Activated T-cell treated with anti-CD3 and anti-CD28 coated beads, Interleukin-2, amount 50 U/mL, for 72 hours (primary cell): ENCODE measurements at regions not wholly inside any gene's neighbourhood (a gene's known extent, or its start where the extent isn't known, plus 50 kb on each side); places are given as distances from the start of the nearest gene placed in this dataset.
"Not testable (repeated sequence)": the region's sequence is repeated elsewhere in the genome, so short reads cannot be mapped to it uniquely, and the experiment has no call there.

ENCODE experiments used
- ATAC-seq, 2 donors: fragments of 150-1000 bp; cut with Tn5 transposase; replicated peaks in 1 of 2; 2 replicates each; pipeline ENCODE4 v1.10.0; 2021; ENCODE audit warnings: moderate library complexity in 2 of 2, mild to moderate bottlenecking in 1 of 2
- DNase-seq, 2 donors: peaks; one replicate each; pipeline ENCODE4 v3.0.0; 2021 to 2022; ENCODE audit warnings: mixed read lengths in 1 of 2
- H3K27ac Mint-ChIP-seq: one replicate; pipeline ENCODE4 v1.8.0; 2022; ENCODE audit warnings: mild to moderate bottlenecking, moderate library complexity, mixed read lengths
- H3K27me3 Mint-ChIP-seq: one replicate; pipeline ENCODE4 v1.8.0; 2022; ENCODE audit warnings: low read depth, mixed read lengths
- H3K36me3 Mint-ChIP-seq, 2 donors: one replicate each; pipeline ENCODE4 v1.8.0; 2022; ENCODE audit warnings: mixed read lengths in 2 of 2, mild to moderate bottlenecking in 1 of 2; ENCODE audit not compliant: insufficient read depth in 2 of 2
- H3K4me1 Mint-ChIP-seq: one replicate; pipeline ENCODE4 v1.8.0; 2022; ENCODE audit warnings: low read depth, mixed read lengths
- H3K4me3 Mint-ChIP-seq, 2 donors: one replicate each; pipeline ENCODE4 v1.8.0; 2022; ENCODE audit warnings: mild to moderate bottlenecking in 2 of 2, mixed read lengths in 2 of 2, moderate library complexity in 2 of 2
- H3K9me3 Mint-ChIP-seq, 2 donors: one replicate each; pipeline ENCODE4 v1.8.0; 2022; ENCODE audit warnings: mixed read lengths in 2 of 2

DNA sequence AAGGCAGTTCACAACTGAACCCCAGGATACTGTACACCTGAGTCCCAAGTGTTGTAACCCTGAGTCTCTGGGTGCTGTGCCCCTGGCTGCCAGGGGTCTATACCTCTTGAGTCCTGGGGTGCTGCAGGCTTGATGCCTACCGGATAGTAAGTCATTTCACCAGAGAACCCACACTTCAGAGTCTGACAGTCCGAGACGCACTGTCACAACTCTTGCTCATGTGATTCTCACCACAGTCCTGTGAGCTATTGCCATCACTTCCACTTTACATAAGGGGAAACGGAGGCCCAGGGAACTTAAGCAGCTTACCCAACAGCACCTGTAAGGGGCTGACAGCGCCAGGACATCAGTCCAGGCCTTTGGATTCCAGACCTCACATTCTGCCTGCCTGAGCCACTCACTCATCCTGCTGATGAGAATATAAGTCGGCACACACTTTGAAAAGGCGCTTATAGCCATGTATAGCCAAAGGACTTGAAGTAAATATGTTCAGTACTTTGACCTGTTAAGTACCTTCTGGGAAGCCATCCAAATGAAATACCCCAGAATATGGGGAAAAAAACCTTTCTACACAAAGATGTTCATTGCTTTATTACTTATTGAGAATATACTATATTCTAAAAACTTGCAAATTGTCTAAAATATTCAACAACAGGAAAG is 180.7 kb upstream of the ID2 start:
- DNase-seq (no peak), ATAC-seq (no peak)
- Mint-ChIP-seq H3K9me3 (no peaks in the 10 kb centered on the region), H3K27me3 (peaks cover 6% of the 10 kb centered on the region), H3K27ac (no peak overlapping the region), H3K36me3 (no peaks in the 10 kb centered on the region), H3K4me3 (no peak overlapping the region), H3K4me1 (peaks cover 5% of the 10 kb centered on the region)

DNA sequence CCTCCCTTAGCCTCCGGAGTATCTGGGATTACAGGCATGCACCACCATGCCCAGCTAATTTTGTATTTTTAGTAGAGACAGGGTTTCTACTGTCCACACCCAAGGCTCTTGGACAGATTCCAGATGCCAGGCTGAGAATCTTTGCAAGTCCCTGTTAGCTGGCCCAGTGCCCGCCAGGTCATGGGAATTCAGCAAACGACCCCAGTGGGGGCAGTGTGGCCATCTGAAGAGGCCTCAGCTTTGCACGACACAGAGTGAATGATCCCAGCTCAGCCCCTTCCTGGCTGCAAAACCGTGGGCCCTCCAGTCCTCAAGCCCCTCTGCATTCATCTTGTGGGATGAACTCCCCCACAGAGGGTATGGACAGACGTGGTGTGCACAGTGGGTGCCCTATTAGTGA is 179.5 kb upstream of the ID2 start:
- no peaks in the 10 kb centered on the region for H3K36me3 Mint-ChIP-seq
- peaks cover 5% of the 10 kb centered on the region for H3K4me1 Mint-ChIP-seq
- ATAC-seq, result no peak
- no peaks in the 10 kb centered on the region for H3K9me3 Mint-ChIP-seq
- no peak overlapping the region for H3K4me3 Mint-ChIP-seq
- no peak overlapping the region for H3K27ac Mint-ChIP-seq
- no peak for DNase-seq
- no peaks in the 10 kb centered on the region for H3K27me3 Mint-ChIP-seq

DNA sequence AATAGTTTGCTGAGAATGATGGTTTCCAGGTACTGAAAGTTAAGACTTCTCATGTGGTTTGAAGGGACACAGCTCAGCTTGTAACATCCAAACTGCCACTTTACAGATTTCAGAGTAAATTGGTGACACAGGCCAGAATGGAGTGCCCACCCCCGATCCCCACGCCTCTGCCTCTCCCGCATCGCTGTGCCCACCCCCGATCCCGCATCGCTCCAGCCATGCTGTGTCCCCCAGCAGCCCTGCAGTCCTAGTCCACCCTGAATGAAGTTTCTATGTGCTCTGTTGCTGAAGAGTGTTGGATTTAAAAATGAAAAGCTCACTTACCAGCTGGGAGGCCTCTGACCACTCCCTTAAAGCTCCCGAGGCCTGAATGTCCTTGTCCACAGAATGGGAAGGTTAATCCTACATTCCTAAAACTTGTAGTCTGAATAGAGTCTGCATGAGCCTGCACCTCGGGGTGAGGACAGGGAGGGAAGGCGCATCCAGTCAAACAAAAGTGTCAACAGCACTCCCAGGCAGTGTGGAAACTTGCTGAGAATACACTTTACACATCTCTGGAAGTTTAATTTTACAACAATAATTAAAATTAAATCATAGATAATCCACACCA is 176.4 kb upstream of the ID2 start:
- H3K9me3 Mint-ChIP-seq, result peaks cover 2 to 7% of the 10 kb centered on the region in 2 donors
- H3K36me3 Mint-ChIP-seq, result peaks cover 6 to 13% of the 10 kb centered on the region in 2 donors
- H3K27ac Mint-ChIP-seq, result no peak overlapping the region
- no peak for DNase-seq
- no peaks in the 10 kb centered on the region for H3K27me3 Mint-ChIP-seq
- ATAC-seq, result no peak
- H3K4me1 Mint-ChIP-seq, result no peaks in the 10 kb centered on the region
- no peak overlapping the region for H3K4me3 Mint-ChIP-seq

DNA sequence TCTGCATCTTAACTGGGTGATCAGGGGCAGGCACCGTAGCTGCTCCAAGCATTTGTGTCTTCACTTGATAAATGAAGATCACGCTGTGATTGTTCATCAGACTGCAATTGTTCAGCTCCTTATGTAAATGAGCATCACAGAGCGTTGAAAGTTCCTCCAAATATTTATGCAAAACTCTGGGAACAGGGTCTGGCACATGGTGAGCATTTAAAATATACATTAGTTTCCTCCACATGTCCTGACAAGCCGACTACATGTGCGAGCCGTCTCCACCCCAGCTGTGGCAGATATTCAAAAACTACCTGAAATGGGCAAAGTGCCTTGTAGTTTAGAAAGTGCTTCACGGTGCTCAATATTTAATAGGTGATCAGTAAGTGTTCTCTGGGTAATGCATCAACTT is 175.1 kb upstream of the ID2 start:
- Mint-ChIP-seq H3K9me3 (peaks cover 2 to 9% of the 10 kb centered on the region in 2 donors), H3K4me3 (no peak overlapping the region), H3K27me3 (no peaks in the 10 kb centered on the region), H3K36me3 (peaks cover 6 to 19% of the 10 kb centered on the region in 2 donors), H3K27ac (no peak overlapping the region), H3K4me1 (peaks cover 3% of the 10 kb centered on the region)
- ATAC-seq (no peak), DNase-seq (no peak)

DNA sequence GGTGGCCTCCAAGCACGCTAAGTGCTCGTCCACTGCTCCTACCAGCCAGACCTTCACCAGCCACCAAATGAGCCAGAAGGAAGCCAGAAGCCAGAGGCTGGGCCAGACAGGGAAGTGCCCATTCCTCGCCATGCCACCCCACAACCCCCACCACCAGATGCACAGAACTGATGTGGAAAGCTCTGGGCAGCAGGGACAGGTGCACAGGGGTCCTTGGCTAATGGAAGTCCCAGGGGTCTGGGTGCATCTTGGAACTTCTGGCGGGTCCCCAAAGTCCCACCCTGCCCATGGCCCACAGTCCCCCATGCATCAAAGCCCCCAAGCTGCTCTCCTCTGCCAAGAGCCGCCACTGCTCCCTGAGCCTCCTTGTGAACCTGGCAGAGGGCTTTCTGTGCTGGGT is 173.1 kb upstream of the ID2 start:
- DNase-seq, result no peak
- Mint-ChIP-seq H3K36me3 (peaks cover 16 to 30% of the 10 kb centered on the region in 2 donors), H3K27ac (no peak overlapping the region), H3K4me1 (peaks cover 23% of the 10 kb centered on the region), H3K27me3 (no peaks in the 10 kb centered on the region), H3K4me3 (no peak overlapping the region), H3K9me3 (peaks cover 6 to 15% of the 10 kb centered on the region in 2 donors)
- ATAC-seq, result no peak

DNA sequence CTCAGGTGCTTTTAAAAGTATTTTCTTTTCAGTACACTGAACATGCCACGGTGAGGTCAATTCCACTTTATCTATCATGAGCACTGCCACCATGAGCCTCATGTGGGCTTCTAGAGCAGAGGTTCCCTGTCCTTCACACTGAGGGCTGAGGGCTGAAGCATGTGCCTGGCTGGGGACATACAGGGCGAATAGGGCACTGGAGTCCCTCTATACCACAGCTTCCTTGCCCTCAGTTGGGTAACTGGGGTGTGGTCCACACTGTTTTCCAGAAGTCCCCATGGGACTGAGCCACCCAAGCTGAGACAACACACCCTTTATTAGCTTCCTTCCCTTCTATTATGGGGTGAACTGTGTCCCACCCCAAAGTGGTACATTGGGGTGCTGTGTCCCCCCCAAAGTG is 172.2 kb upstream of the ID2 start:
- Mint-ChIP-seq H3K27ac (no peak overlapping the region), H3K9me3 (peaks cover 9 to 20% of the 10 kb centered on the region in 2 donors), H3K4me1 (peaks cover 32% of the 10 kb centered on the region), H3K36me3 (peaks cover 21 to 35% of the 10 kb centered on the region in 2 donors), H3K27me3 (no peaks in the 10 kb centered on the region), H3K4me3 (no peak overlapping the region)
- ATAC-seq (no peak), DNase-seq (no peak)

DNA sequence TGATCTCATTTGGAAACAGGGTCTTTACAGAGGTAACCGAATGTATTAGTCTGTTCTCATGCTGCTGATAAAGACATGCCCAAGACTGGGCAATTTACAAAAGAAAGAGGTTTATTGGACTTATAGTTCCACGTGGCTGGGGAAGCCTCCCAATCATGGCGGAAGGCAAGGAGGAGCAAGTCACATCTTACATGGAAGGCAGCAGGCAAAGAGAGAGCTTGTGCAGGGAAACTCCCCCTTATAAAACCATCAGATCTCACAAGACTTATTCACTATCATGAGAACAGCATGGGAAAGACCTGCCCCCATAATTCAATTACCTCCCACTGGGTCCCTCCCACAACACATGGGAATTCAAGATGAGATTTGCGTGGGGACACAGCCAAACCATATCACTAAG is 171.8 kb upstream of the ID2 start:
- H3K27ac Mint-ChIP-seq, H3K4me3 Mint-ChIP-seq: not testable (repeated sequence)
- H3K4me1 Mint-ChIP-seq, result peaks cover 36% of the 10 kb centered on the region

DNA sequence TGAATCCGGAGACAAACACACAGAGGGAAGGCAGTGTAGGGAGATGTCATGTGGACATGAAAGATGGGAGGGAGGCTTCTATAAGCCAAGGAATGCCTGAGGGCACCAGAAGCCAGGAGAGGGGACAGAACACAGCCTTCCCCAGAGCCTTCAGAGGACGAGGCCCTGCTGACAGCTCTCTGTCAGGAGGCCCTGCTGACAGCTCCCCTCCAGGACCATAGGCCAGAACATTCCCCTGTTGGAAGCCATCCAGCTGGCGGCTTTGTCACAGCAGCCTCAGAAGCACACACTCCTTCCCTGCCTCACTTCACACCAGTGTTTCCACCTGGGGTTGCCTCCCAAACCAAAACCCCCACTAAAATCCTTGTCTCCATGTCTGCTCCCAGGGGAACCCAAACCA is 171.3 kb upstream of the ID2 start:
- Mint-ChIP-seq H3K9me3 (peaks cover 9 to 21% of the 10 kb centered on the region in 2 donors), H3K4me1 (peaks cover 41% of the 10 kb centered on the region), H3K27ac (no peak overlapping the region), H3K27me3 (no peaks in the 10 kb centered on the region), H3K36me3 (peaks cover 21 to 37% of the 10 kb centered on the region in 2 donors), H3K4me3 (no peak overlapping the region)
- DNase-seq (no peak), ATAC-seq (no peak)

More for the DNA sequence above, 171.8 kb upstream of the ID2 start:
- peaks cover 21 to 37% of the 10 kb centered on the region in 2 donors for H3K36me3 Mint-ChIP-seq
- H3K9me3 Mint-ChIP-seq, result peaks cover 9 to 21% of the 10 kb centered on the region in 2 donors
- H3K27me3 Mint-ChIP-seq, DNase-seq, ATAC-seq: not testable (repeated sequence)

DNA sequence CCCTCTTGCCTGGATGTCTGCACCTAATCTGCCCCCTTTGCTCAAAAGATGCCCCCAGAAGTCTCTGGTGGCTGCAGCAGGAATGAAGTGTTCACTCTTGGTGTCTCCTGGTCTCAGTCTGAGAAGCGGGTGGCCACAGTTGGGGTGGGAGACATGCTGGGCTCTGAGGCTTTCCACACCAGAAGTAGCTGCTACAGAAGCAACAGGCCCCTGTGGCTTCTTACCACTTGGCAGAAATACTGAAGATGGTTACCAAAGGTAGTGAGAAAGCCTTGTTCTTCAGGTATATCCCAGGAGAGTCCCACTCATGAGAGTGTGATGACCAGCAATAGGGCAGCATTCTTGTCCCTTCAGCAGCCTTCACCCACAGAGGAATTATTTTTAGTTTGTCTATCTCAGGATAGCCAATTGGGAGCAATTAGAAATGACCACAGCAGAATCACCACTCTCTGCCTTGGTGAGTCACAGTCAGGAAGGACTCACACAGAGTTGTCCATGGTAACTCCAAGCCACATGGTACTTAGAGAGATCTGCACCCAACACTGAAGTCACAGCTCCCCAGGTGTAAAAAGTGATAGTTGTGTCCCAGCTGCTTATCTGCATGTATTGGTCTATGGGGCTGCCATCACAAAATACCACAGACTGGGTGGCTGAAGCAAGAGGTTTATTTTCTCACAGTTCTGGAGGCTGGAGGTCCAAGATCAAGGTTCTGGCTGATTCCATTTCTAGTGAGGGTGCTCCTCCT is 169.8 kb upstream of the ID2 start:
- no peak for ATAC-seq
- no peak overlapping the region for H3K4me3 Mint-ChIP-seq
- peaks cover 56% of the 10 kb centered on the region for H3K4me1 Mint-ChIP-seq
- no peak for DNase-seq
- peaks cover 21 to 37% of the 10 kb centered on the region in 2 donors for H3K36me3 Mint-ChIP-seq
- H3K27ac Mint-ChIP-seq, result no peak overlapping the region
- no peaks in the 10 kb centered on the region for H3K27me3 Mint-ChIP-seq
- H3K9me3 Mint-ChIP-seq, result peaks cover 9 to 21% of the 10 kb centered on the region in 2 donors

DNA sequence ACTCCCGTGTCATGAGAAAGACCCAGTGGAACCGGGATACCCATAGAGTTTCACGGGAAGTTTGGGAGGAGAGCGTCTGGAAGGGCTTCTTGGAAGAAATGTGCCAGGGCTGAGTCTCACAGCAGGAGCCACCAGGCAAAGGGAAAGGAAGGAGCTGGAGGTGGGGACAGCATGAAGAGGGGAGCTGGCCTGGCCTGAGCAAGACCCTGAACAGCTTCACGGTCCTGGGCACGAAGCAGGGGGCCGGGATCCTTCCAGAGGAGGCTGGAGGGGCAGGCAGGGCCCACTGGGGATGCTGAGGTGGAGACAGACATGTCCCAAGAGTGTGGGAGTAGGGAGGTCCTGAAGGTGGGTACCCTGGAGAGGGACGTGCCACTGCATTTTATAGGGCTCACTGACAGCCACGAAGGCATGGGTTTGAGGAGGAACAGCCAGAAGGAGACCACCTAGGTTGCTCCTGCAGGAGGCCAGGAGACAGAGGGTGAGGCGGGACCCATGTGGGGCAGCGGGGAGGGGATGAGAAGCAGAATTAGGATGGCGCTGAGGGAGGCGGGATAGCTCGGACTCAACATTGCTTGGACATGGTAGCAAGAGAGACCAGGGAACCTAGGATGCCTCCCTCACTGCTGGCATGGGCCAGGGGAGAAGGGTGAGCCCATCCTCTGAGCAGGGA is 168.1 kb upstream of the ID2 start:
- peaks cover 21 to 37% of the 10 kb centered on the region in 2 donors for H3K36me3 Mint-ChIP-seq
- DNase-seq, result no peak
- H3K27me3 Mint-ChIP-seq, result no peaks in the 10 kb centered on the region
- no peak for ATAC-seq
- no peak overlapping the region for H3K27ac Mint-ChIP-seq
- H3K9me3 Mint-ChIP-seq, result peaks cover 9 to 21% of the 10 kb centered on the region in 2 donors
- peak overlapping the region; percentile 8 to 67 for H3K4me3 Mint-ChIP-seq
- peaks cover 61% of the 10 kb centered on the region for H3K4me1 Mint-ChIP-seq

DNA sequence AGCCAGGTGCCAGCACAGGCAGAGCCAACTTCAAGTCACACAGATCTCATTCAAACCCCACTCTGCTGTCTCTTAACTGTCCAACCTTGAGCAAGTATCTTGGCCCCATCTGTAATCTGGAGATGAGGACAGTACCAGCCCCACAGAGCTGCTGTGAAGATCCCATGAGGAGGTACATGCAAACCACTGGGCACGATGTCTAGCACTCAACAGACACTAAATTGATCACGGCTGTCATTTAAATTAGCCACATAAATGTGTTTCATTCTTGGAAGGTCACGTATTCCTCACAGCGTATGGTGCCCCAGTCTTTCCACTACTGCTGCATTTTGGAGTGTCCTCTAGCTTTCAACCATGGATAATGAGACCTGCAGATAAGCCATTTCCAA is 167.6 kb upstream of the ID2 start:
- ATAC-seq (no peak), DNase-seq (no peak)
- peak overlapping the region; percentile 61 to 67 for H3K4me3 Mint-ChIP-seq
- H3K9me3 Mint-ChIP-seq, result peaks cover 7 to 21% of the 10 kb centered on the region in 2 donors
- peaks cover 21 to 33% of the 10 kb centered on the region in 2 donors for H3K36me3 Mint-ChIP-seq
- no peaks in the 10 kb centered on the region for H3K27me3 Mint-ChIP-seq
- peaks cover 66% of the 10 kb centered on the region for H3K4me1 Mint-ChIP-seq
- H3K27ac Mint-ChIP-seq, result peak overlapping the region; percentile 51

DNA sequence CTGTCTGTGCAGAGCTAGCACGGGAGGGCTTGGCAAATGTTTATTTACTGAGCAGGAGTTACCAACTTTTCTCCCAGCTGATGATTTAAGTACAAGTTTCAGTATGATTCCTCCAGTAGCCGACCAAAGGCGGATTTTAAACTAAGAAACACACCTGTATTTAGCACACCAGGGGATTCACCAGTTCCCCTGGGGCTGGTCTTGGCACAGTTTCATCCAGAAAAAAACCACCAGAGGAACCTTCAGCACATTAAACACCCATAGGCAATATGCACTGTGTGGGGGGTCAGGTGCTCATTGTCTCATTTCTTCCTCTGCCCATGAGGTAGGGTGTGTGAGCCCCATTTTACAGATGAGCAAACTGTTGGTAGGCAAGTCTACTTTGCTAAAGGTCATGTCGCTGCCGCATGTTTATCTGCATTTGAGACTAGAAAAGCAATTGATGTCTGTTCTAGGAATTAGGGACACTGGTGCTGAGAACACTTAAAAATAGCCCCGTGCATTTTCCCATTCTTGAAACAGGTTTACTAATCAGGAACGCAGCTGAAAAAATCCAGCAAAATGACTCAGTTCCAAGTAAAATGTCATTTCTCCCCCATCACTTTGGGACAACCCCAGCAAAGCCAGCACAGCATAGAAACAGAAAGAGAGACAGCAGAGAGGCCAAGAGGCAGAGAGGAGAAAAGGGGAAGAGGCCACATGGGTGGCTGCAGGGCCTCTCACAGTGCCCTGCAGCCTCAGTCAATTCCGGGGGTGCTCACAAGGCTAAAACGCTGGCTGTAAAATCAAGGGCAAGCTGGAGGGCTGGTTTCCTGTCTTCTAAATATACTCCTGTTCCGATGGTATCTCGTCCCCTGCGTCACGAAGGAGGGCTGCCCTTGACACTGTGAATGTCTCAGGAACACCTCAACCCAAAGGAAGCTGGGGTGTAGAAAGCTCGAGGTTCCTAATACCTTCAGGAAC is 166.8 kb upstream of the ID2 start:
- ATAC-seq, result peak; percentile 81 to 85

More for the DNA sequence above, 166.8 kb upstream of the ID2 start:
- H3K4me3 Mint-ChIP-seq, result peak overlapping the region; percentile 61 to 67
- peaks cover 75% of the 10 kb centered on the region for H3K4me1 Mint-ChIP-seq
- H3K36me3 Mint-ChIP-seq, result peaks cover 18 to 27% of the 10 kb centered on the region in 2 donors
- no peaks in the 10 kb centered on the region for H3K27me3 Mint-ChIP-seq
- peak; percentile 62 to 71 for DNase-seq
- H3K27ac Mint-ChIP-seq, result peak overlapping the region; percentile 51
- H3K9me3 Mint-ChIP-seq, result peaks cover 7 to 17% of the 10 kb centered on the region in 2 donors
